PC-9 (cell line): ENCODE measurements at regions not wholly inside any gene's neighbourhood (a gene's known extent, or its start where the extent isn't known, plus 50 kb on each side); places are given as distances from the start of the nearest gene placed in this dataset.

ENCODE experiments used
- BruUV-seq: library from RNA; stranded (reverse); fragments of 400-500 nt; replicated peaks from 2 replicates; lab custom pipeline; 2021; lab: Mats Ljungman, UMichigan
- CTCF ChIA-PET: fragments of 300-600 bp; sonication (Branson Sonifier 250); formaldehyde crosslinking; loops from one replicate; lab custom pipeline; 2022; ENCODE audit warnings: antibody characterized with exemption; lab: Charles Lee
- POLR2A ChIA-PET: fragments of 300-600 bp; sonication (Branson Sonifier 250); formaldehyde crosslinking; loops from one replicate; lab custom pipeline; 2022; ENCODE audit warnings: antibody characterized with exemption; ENCODE audit not compliant: unreplicated experiment; lab: Charles Lee
- DNase-seq, 2 experiments: peaks; one replicate each; pipeline versions ENCODE4 v3.0.0 to v3.0.0-alpha.2; 2015 to 2022; ENCODE audit warnings: mixed read lengths in 1 of 2
- H2AFZ ChIP-seq: fragments of 200-600 bp; sonication (generic); 2 replicates; pipeline ENCODE4 v1.8.1; 2017; ENCODE audit warnings: antibody characterized with exemption
- H3F3A ChIP-seq: fragments of 200-600 bp; sonication (generic); 2 replicates; pipeline ENCODE4 v1.8.1; 2017; ENCODE audit warnings: antibody characterized with exemption, mild to moderate bottlenecking, low read depth; ENCODE audit not compliant: insufficient read depth
- H3K27ac ChIP-seq: fragments of 200-600 bp; sonication (generic); 2 replicates; pipeline ENCODE4 v1.6.1; 2016; ENCODE audit warnings: mixed run types
- H3K27me3 ChIP-seq: fragments of 200-600 bp; sonication (generic); 2 replicates; pipeline ENCODE4 v1.6.1; 2016; ENCODE audit warnings: low read depth, mixed run types; ENCODE audit not compliant: insufficient read depth
- H3K36me3 ChIP-seq: fragments of 200-600 bp; sonication (generic); 2 replicates; pipeline ENCODE4 v1.6.1; 2016; ENCODE audit warnings: low read depth, mixed run types
- H3K4me1 ChIP-seq: fragments of 200-600 bp; sonication (generic); replicated peaks from 2 replicates; pipeline ENCODE4 v1.6.1; 2016; ENCODE audit warnings: mixed run types; ENCODE audit not compliant: insufficient read depth
- H3K4me2 ChIP-seq: fragments of 200-600 bp; sonication (generic); 2 replicates; pipeline ENCODE4 v1.6.1; 2017; ENCODE audit warnings: mixed run types
- H3K4me3 ChIP-seq: fragments of 200-600 bp; sonication (generic); 2 replicates; pipeline ENCODE4 v1.6.1; 2016; ENCODE audit warnings: mixed run types
- H3K79me2 ChIP-seq: fragments of 200-600 bp; sonication (generic); 2 replicates; pipeline ENCODE4 v1.6.1; 2017; ENCODE audit warnings: low read depth, mixed run types
- H3K9me2 ChIP-seq: fragments of 200-600 bp; sonication (generic); 2 replicates; pipeline ENCODE4 v1.8.1; 2017; ENCODE audit warnings: mild to moderate bottlenecking; ENCODE audit not compliant: insufficient read depth
- H3K9me3 ChIP-seq: fragments of 200-600 bp; sonication (generic); 2 replicates; pipeline ENCODE4 v1.8.1; 2016; ENCODE audit warnings: low read depth; ENCODE audit not compliant: insufficient read depth
- H4K20me1 ChIP-seq: fragments of 200-600 bp; sonication (generic); 2 replicates; pipeline ENCODE4 v1.8.1; 2017; ENCODE audit not compliant: insufficient read depth
- CTCF ChIP-seq: fragments of 200-600 bp; sonication (generic); conservative IDR thresholded peaks from 2 replicates; pipeline ENCODE4 v1.6.1; 2017; ENCODE audit warnings: mixed run types, antibody characterized with exemption, mild to moderate bottlenecking, moderate library complexity
- EZH2 ChIP-seq: fragments of 200-600 bp; sonication (generic); IDR thresholded peaks from 2 replicates; pipeline ENCODE4 v1.8.0; 2017; ENCODE audit warnings: antibody characterized with exemption, low read depth
- intact Hi-C: fragments of 100-400 bp; cut with micrococcal nuclease; formaldehyde crosslinking; loops from one replicate; pipeline ENCODE4 v1.10.0; 2022; ENCODE audit not compliant: unreplicated experiment

GRCh38 chr1:229945795-229946194 lies 121.2 kb upstream of the GALNT2 start:
- no peaks in the 10 kb centered on the region for H3K79me2 ChIP-seq
- no peak for TF ChIP-seq CTCF
- no peak for TF ChIP-seq EZH2
- no peak overlapping the region for H2AFZ ChIP-seq
- H3K9me2 ChIP-seq, result no peaks in the 10 kb centered on the region
- POLR2A ChIA-PET, result no interaction called here
- CTCF ChIA-PET, result no interaction called here
- no peak overlapping the region for H3K4me3 ChIP-seq
- H3F3A ChIP-seq, result no peaks in the 10 kb centered on the region
- intact Hi-C loops, result no loop called here
- H3K36me3 ChIP-seq, result no peaks in the 10 kb centered on the region
- H3K27ac ChIP-seq, result no peak overlapping the region
- no peaks in the 10 kb centered on the region for H3K4me1 ChIP-seq
- no peak overlapping the region for H3K4me2 ChIP-seq
- H4K20me1 ChIP-seq, result no peaks in the 10 kb centered on the region
- H3K27me3 ChIP-seq, result no peaks in the 10 kb centered on the region
- BruUV-seq, result no TSS peak
- no peaks in the 10 kb centered on the region for H3K9me3 ChIP-seq
- DNase-seq, result no peak

GRCh38 chr1:229947968-229948367 lies 119.1 kb upstream of the GALNT2 start:
- Histone ChIP-seq H3K4me3 (no peak overlapping the region), H2AFZ (no peak overlapping the region), H3K27ac (no peak overlapping the region), H3K9me2 (no peaks in the 10 kb centered on the region), H3F3A (no peaks in the 10 kb centered on the region), H3K4me1 (no peaks in the 10 kb centered on the region), H4K20me1 (no peaks in the 10 kb centered on the region), H3K79me2 (no peaks in the 10 kb centered on the region), H3K9me3 (no peaks in the 10 kb centered on the region), H3K36me3 (no peaks in the 10 kb centered on the region), H3K4me2 (no peak overlapping the region), H3K27me3 (no peaks in the 10 kb centered on the region)
- no TSS peak for BruUV-seq
- intact Hi-C loops, result no loop called here
- CTCF ChIA-PET, result no interaction called here
- TF ChIP-seq CTCF (no peak), EZH2 (no peak)
- POLR2A ChIA-PET, result no interaction called here
- no peak for DNase-seq

- H3K9me2 ChIP-seq, result no peaks in the 10 kb centered on the region
- no peaks in the 10 kb centered on the region for H4K20me1 ChIP-seq
- TF ChIP-seq CTCF (no peak), EZH2 (no peak)
- no peaks in the 10 kb centered on the region for H3K4me1 ChIP-seq
- no peaks in the 10 kb centered on the region for H3F3A ChIP-seq
- H3K79me2 ChIP-seq, result no peaks in the 10 kb centered on the region
- H3K4me3 ChIP-seq, result no peak overlapping the region
- no peaks in the 10 kb centered on the region for H3K9me3 ChIP-seq
- DNase-seq, result no peak
- no peak overlapping the region for H2AFZ ChIP-seq
- BruUV-seq, result no TSS peak
- POLR2A ChIA-PET, result no interaction called here
- no peak overlapping the region for H3K27ac ChIP-seq
- no peaks in the 10 kb centered on the region for H3K27me3 ChIP-seq
- intact Hi-C loops, result no loop called here
- no peaks in the 10 kb centered on the region for H3K36me3 ChIP-seq
- H3K4me2 ChIP-seq, result no peak overlapping the region
- CTCF ChIA-PET, result no interaction called here
These were observed 118.6 kb upstream of the GALNT2 start for GRCh38 chr1:229948438-229948837.
